GM12864 (cell line): ENCODE measurements at regions not wholly inside any gene's neighbourhood (a gene's known extent, or its start where the extent isn't known, plus 50 kb on each side); places are given as distances from the start of the nearest gene placed in this dataset.

Source experiments
- DNase-seq: peaks from one replicate; pipeline ENCODE4 v3.0.0-alpha.2; 2011; ENCODE audit warnings: low read depth
- H3K4me3 ChIP-seq: 2 replicates; pipeline ENCODE4 v1.5.1; 2011; ENCODE audit warnings: mild to moderate bottlenecking, low read depth, low read length, control low read depth
- CTCF ChIP-seq: IDR thresholded peaks from 2 replicates; pipeline ENCODE4 v1.5.1; 2011; ENCODE audit warnings: low read depth, mild to moderate bottlenecking, moderate library complexity, low read length, control low read depth, inconsistent platforms; ENCODE audit errors: missing control alignments

- no peak for TF ChIP-seq CTCF
- H3K4me3 ChIP-seq: no peak overlapping the region
- DNase-seq: no peak
Observed at GRCh38 chr1:191910245-191910644, 248.0 kb upstream of the RGS18 start.

GRCh38 chr1:191912517-191912916, 245.7 kb upstream of the RGS18 start:
- TF ChIP-seq CTCF: no peak
- no peak for DNase-seq
- H3K4me3 ChIP-seq: no peak overlapping the region

DNA sequence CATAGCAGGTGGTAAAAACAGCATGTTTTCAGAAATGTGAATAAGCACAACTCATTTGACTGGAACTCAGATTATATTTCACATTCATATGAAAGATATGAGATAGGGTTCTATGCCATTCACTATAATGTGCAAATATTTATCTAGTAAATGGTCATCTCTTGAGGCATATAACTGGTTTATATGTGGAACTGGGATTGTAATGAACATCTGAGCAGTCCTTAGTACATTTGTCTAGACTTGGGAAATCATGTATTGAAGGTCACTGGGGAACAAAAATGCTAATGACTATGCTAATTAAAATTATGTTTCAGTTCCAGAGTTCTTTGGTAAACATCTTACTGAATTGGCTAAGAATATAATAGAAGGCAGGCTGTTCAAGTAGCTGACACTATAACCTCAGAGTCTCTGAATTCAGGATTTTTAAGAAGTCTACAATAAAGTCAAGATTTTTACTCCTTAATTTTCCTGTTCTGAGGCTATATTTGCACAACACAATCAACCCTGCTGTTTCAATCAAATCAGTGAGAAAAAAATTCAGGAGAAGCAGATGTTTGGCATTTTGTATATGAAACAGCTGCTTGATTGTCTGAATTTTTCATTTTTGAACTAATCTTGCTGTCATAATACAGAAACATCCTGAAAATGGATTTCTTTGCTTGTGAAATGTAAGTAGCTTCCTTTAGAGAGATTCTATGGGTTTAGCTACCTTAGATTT, 244.8 kb upstream of the RGS18 start:
- no peak for TF ChIP-seq CTCF
- no peak overlapping the region for H3K4me3 ChIP-seq
- no peak for DNase-seq

DNA sequence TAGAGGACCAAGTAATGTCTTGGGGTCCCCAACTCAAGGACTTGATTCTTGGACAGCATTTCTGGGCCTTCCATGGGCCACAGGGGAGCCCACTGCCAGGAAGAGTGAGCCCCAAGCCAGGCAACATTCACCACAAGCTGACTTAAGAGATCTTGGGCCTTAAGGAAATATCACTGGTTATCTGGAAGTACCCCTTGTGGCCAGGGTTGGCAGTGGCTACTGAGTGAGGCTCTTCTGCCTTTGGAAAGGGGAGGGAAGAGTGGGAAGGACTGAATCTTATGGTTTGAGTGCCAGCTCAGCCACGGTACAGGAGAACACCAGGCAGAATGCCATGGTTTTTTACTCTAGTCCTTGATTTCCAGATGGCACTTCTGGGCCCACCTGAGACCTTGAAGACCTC, 228.9 kb upstream of the RGS18 start:
- no peak for DNase-seq
- no peak overlapping the region for H3K4me3 ChIP-seq
- TF ChIP-seq CTCF: no peak

DNA sequence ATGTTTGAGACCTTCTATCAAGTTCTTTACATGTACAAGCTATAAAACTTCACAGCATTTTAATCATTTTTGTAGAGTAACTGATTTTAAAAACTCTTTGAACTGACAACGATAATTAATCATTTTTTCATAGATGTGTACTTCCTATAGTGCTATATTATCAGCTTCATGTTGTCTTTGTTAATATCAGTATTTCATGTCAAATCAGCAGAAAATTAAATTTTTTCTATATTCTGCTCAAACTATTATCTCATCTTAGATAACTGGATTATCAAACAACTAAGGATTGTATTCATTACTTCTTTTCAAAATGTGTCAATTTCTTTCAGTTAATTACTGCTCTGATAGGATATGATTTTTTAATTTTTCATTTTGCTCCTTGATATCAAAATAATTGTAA, 214.6 kb upstream of the RGS18 start:
- no peak for DNase-seq
- TF ChIP-seq CTCF: no peak
- no peak overlapping the region for H3K4me3 ChIP-seq

DNA sequence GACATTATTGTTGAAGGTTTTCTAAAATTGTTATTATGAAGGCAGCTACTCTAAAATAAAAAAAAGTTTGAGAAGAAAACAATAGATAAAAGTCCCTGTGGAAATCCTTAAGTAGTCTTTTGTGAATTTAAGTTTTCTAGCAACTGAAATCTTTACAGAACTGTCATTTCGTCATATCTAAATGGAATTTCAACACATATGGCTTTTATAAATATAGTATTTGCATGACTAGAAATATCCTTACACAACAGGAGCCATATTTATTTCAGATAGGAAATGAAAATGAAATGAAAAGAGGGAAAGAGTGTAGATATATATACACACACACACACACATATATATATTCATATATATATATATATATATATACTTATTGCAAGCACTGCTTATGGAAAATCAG, 204.7 kb upstream of the RGS18 start:
- no peak overlapping the region for H3K4me3 ChIP-seq
- TF ChIP-seq CTCF: no peak
- DNase-seq: no peak

GRCh38 chr1:191959856-191960255, 198.4 kb upstream of the RGS18 start:
- TF ChIP-seq CTCF: no peak
- DNase-seq: no peak

More at GRCh38 chr1:191959856-191960255, 198.4 kb upstream of the RGS18 start:
- no peak overlapping the region for H3K4me3 ChIP-seq
